Astrocyte of the hippocampus (primary cell): ENCODE measurements at regions not wholly inside any gene's neighbourhood (a gene's known extent, or its start where the extent isn't known, plus 50 kb on each side); places are given as distances from the start of the nearest gene placed in this dataset.
A peak's percentile ranks its signal among the peaks of the same experiment; 100 is the strongest.

Source experiments
- DNase-seq: peaks from one replicate; pipeline ENCODE4 v3.0.0; 2011; ENCODE audit warnings: low read depth, low spot score

GRCh38 chr14:49464885-49465284 is 121.3 kb downstream of the RPS29 start:
- no peak for DNase-seq

- no peak for DNase-seq
These were observed 123.0 kb downstream of the RPS29 start for GRCh38 chr14:49463146-49463545.

GRCh38 chr14:49461529-49462401 is 124.4 kb downstream of the RPS29 start:
- peak; percentile 79 for DNase-seq

GRCh38 chr14:49460662-49461061 is 125.5 kb downstream of the RPS29 start:
- no peak for DNase-seq

- DNase-seq = no peak
These were observed 129.6 kb downstream of the RPS29 start for GRCh38 chr14:49456589-49456988.

GRCh38 chr14:49451938-49452337 is 134.2 kb downstream of the RPS29 start:
- no peak for DNase-seq

GRCh38 chr14:49449749-49450148 is 136.4 kb downstream of the RPS29 start:
- DNase-seq = no peak

- peak; percentile 14 for DNase-seq
These were observed 138.6 kb downstream of the RPS29 start for GRCh38 chr14:49447540-49448107.

- no peak for DNase-seq
These were observed 139.4 kb downstream of the RPS29 start for GRCh38 chr14:49446801-49447200.

- no peak for DNase-seq
These were observed 147.9 kb downstream of the RPS29 start for GRCh38 chr14:49438256-49438770.

- no peak for DNase-seq
These were observed 158.1 kb downstream of the RPS29 start for GRCh38 chr14:49428076-49428475.

GRCh38 chr14:49427117-49427516 is 159.1 kb downstream of the RPS29 start:
- peak; percentile 41 for DNase-seq

GRCh38 chr14:49425921-49426320 is 160.3 kb downstream of the RPS29 start:
- no peak for DNase-seq

- no peak for DNase-seq
These were observed 161.5 kb downstream of the RPS29 start for GRCh38 chr14:49424436-49425331.

GRCh38 chr14:49420201-49420600 is 166.0 kb downstream of the RPS29 start:
- DNase-seq = no peak

GRCh38 chr14:49418789-49419188 is 167.4 kb downstream of the RPS29 start:
- no peak for DNase-seq

GRCh38 chr14:49417790-49418189 is 168.4 kb downstream of the RPS29 start:
- DNase-seq = no peak

- no peak for DNase-seq
These were observed 177.8 kb downstream of the RPS29 start for GRCh38 chr14:49408187-49408933.

GRCh38 chr14:49405291-49405690 is 180.9 kb downstream of the RPS29 start:
- DNase-seq = no peak

GRCh38 chr14:49401373-49401772 is 184.8 kb downstream of the RPS29 start:
- DNase-seq = no peak

- no peak for DNase-seq
These were observed 189.4 kb downstream of the RPS29 start for GRCh38 chr14:49396801-49397200.
